Stimulated activated CD8-positive, alpha-beta memory T cell treated with anti-CD3 and anti-CD28 coated beads, Interleukin-4, amount 100 ng/mL, for 1 hour (primary cell): ENCODE measurements at regions not wholly inside any gene's neighbourhood (a gene's known extent, or its start where the extent isn't known, plus 50 kb on each side); places are given as distances from the start of the nearest gene placed in this dataset.
"Not testable (repeated sequence)": the region's sequence is repeated elsewhere in the genome, so short reads cannot be mapped to it uniquely, and the experiment has no call there.

Experiments used
- DNase-seq, 2 donors: peaks; one replicate each; pipeline ENCODE4 v3.0.0-alpha.2; 2020; ENCODE audit warnings: low read depth in 2 of 2, low spot score in 1 of 2

DNA sequence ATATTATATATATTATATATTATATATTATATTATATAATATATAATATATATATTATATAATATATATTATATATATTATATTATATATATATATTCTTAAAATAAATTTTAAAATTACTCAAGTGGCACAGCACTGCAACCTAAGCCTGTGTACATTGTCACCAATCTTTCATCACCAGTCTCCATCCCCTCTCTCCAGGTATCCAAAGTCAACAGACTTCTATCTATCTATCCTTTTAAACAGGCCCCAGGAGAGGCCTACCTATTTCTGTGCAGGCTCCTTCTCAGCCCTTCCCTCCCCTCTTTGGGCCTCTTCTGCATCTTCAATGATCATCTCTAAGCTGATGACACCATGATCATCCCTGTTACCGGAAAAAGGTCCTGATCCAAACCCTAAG, 111.7 kb downstream of the RHOU start:
- DNase-seq = no peak

DNA sequence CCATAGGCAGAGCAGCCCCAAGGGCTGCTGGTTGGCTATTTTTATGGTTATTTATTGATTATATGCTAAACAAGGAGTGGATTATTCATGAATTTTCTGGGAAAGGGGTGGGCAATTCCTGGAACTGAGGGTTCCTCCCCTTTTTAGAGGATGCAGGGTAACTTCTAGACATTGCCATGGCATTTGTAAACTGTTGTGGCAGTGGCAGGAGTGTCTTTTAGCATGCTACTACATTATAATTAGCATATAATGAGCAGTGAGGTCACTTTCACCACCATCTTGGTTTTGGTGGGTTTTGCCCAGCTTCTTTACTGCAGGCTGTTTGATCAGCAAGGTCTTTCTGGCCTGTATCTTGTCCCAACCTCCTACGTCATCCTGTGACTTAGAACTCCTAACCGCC, 112.2 kb downstream of the RHOU start:
- DNase-seq = not testable (repeated sequence)

DNA sequence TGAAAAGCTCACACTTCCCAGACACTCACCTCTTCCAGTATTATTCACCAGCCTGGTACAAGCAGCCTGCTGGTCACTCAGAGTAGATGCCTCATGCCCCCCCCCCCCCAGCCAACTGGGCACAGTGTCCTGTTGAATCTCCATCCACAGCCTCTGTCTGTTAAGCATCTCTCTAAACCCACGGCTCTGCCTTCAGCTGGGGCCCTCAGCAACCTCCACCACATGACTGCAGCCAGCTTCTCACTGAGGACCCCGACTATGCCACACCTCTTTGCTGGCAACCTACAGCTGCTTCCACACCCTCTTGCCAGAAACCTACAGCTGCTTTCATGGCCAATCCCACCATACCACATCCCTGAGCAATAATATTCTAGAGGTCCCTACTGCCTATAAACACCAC, 113.1 kb downstream of the RHOU start:
- DNase-seq = no peak

DNA sequence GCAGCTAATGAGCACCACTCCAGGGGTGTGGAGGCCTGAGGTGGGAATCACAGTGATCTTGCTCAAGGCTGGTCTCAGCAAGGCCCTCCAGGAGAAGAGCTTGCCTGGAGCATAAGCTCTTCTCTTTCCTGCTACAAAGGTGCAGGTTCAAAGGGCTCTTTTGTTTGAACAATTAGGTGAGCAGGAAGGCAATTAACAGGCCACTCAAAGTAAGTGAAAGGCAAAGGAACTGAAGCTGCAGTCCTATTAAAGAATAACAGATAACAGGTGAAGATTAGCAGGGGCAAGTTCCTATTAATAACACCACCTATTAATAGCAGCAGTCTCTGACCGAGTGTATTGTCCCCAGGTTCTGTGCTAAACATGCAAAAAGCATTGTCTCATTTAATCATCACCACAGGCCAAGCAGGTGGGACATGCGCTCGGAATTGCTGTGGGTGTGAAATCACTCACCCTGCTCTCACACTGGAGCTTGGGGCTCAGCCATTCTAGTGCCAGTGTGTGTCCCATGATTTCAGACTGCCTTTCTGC, 113.8 kb downstream of the RHOU start:
- no peak for DNase-seq

DNA sequence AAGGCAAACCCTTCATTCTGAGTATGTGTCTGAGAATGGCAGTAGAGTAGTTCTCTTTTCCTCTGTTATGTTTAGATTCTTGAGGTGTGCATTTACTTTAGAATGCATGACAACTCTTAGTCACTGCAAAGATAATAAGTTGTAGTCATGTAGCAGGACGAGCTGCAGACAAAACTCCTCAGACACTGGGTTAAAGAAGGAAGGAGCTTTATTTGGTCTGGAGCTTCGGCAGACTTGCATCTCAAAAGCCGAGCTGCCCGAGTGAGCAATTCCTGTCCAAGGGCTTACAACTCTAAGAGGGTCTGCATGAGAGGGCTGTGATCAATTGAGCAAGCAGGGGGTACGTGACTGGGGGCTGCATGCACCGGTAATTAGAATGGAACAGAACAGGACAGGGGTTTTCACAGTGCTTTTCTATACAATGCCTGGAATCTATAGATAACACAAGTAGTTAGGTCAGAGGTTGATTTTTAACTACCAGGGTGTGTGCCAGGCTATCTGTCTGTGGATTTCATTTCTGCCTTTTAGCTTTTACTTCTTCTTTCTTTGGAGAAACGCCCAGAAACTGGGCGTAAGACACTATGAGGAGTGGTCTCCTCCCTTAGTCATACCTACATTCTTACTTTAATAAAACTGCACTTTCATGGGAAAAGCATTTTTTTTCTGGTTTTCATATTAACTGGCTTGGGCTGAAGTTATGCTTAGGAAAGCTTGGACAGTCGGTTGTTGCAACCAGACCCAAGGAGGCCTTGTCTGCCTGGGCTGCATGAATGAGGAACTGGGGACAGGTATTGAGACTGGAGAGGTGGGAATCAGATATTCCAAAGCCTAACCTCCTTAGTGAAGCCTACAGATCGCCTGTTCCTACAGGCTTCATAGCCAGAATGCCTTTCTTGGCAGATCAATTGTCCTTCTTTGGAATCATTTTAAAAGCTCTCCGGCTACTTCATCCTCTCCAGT, 115.1 kb downstream of the RHOU start:
- no peak for DNase-seq

DNA sequence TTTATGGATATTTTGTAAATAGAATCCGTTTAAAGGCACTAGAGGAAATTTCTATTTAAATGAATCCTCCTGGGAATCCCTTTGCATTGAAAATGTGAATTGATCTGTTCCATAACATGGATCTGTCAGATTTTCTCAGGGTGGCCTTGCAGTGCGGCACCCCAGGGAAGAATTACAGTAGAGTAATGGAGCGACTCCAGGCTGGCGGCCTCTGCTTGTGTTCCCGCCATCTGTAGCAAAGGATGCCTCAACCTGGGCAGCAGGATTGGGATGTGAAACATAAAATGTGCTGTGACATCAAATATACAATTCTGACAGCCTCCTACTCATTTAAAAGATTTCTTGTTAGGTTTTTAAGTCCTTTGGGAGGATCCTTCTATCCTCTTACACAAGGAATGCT, 115.9 kb downstream of the RHOU start:
- no peak for DNase-seq

DNA sequence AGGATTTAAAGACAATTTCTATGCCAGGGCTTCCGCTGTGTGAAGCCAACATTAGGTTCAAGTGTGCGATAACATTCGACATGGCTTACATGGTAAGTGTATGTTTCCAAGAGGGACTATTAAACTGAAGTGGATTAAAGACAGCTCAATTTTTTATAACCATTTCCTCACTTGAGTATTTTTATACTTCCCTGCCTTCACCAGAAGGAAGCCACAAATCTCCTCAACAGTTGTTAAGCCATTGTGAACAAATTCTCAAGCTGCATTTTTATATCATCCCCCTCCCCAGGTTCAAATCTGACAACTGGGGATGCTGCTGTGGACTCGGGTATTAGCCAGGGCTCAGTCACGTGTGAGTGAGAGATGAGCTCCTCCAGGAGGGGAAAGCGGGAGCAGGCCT, 116.3 kb downstream of the RHOU start:
- DNase-seq = no peak

DNA sequence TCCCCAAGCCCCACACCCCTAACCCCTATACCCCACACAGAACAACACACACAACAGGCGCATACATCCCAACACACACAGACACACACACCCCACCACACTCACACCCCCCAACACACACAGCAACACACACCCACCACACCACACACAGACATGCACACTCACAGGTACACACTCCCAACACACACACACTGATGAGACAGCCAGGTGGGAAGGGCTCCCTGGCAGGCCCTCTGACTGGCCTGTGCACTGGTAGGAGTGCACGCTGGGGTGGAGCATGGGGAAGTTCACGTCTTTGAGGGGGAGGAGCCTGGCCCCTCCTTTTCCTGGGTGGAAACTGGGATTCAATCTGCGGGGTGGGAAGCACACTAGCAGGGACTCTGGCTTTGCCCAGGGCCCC, 116.7 kb downstream of the RHOU start:
- DNase-seq = no peak

DNA sequence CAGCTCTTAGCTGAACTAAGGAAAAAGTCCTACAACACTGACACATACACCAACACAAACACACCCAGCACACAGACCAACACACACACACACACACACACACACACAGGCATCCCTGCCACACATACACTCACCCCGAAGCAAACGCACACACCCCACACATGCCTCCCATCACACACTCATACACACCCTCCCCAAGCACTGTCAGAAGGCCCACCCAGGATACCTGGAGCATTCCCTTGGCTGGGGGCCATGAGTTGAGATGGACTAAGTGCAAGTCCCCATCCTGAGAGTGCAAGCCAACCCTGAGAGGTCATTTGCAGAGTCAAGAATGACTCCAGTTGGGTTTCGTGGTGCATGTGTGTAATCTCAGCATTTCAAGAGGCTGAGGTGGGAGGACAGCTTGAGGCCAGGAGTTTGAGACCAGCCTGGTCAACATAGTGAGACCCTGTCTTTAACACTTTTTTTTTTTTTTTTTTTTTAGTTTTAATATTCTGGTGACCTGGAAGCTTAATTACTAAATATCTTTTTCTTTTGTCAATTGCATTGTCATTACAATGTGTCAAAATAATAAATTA, 117.3 kb downstream of the RHOU start:
- DNase-seq = no peak

DNA sequence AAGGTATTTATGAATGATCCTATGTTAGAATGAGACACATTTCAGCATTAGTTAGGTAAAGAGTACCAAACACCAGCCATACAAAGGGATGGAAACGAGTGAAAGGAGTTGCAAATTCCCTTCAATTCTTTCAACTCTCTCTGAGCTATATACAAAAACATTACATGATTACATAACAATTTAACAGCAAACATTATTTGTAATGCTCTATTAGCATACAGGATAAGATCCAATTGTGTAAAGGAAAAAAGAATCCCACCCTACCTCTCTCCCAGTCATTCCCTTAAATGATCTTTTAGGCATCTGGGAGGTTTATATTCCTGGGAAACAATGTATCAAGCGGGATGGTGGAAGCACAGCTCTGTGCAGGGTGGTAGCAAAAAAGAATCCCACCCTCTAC, 117.9 kb downstream of the RHOU start:
- DNase-seq = no peak

DNA sequence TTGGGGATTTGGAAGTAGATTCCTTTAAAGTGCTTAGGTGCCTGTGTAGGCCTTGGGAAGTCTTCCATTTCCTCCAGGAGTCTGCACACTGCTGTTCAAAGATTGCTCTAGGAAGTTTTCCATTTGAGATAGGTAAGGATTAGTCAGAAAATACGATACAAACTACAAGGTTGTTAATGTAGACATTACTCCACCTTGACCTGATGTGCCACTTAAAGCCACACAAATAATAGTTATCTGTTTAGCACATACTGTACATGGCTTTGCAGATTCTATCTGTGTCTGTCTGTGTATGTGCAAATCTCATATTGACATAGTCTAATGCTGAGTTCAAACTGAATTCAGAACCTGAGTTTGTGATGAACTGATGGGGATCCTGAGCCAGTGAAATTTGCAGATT, 118.4 kb downstream of the RHOU start:
- no peak for DNase-seq

DNA sequence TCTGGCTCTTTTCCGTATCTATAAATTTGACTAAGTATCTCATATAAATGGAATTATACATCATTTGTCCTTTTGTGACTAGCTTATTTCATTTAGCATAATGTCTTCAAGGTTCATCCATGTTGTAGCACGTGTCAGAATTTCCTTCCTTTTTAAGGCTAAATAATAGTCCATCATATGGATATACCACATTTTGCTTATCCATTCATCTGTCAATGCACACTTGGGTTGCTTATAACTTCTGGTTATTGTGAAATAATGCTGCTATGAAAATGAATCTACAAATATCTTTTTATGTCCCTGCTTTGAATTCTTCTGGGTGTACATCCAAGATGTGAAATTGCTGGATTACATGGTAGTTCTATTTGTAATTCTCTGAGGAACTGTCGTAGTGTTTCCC, 119.6 kb downstream of the RHOU start:
- no peak for DNase-seq

DNA sequence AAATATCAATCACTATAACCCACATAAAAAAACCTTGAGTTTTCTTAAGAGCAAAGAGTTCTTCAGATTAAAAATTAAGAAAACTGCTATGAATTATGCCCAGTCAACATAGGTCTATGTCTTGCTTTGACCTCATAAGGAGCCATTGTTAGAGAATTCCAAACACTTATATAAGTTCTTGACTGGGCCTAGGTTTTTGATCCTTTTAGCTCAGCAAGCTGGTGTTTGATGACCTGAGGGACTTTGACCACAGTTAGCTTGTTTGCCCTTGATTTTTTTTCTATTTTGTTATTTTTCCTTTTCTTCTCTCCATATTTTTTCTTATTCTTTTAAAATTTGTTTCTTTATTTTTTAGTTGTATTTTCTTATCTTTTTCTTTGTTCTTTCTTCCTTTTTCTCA, 122.3 kb downstream of the RHOU start:
- no peak for DNase-seq

DNA sequence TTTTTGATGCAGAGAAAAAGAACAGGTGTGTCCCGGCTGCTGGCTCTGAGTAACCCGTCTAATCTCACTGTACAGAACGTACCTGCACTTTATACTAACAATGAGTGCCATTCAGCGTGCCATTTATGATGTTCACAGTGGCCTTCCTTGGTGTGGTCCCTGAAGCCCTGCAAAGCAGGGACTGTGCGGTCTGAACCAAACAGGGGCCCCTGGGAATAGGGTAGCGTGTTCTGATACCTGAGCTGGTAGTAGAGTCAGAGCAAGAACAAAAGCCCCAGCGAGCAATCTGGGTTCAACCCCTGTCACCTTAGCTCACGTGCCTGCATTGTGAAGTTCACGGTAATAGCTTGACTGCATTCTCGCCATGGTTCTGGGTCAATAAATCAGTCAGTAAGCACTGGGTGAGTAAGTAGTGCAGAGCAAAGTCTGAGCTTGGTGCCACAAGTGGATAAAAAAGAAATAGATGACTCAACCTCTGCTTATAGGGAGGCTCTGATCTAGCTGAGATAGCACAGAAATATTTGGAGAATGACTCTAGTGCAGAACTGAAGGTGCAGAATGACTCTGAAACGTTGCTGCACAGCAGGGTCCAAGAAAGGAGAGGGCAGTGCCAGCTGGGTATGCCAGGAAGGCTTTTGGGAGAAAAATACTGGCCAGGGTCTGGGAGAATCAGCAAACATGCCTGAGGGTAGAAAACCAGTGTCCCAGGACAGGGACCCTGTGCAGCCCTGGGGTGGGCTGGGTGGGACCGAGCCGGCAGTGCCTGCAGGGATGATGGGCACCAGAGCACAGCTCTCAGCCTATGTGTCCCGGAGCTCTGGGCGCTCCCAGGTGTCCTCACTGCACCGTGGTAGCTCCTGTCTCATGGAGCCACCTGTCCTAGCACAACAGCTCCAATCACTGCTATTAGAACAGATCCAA, 125.9 kb downstream of the RHOU start:
- DNase-seq = no peak

DNA sequence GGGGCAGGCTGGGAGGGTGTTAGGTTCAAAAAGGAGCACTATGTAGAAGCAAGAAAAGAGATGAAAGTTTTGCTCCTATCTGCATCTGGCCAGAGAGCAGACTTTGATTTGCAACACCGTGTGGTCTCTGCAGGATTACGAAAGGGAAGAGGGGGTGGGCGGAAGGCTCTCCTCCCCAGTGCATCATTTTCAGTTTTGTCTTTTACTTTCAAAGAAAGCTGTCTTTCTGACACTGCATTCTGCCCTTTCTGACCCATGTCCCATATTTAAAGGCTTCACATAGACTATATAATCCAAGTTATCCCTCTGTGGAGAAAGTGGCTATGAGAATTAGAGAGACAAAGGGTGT, 126.5 kb downstream of the RHOU start:
- DNase-seq = no peak

DNA sequence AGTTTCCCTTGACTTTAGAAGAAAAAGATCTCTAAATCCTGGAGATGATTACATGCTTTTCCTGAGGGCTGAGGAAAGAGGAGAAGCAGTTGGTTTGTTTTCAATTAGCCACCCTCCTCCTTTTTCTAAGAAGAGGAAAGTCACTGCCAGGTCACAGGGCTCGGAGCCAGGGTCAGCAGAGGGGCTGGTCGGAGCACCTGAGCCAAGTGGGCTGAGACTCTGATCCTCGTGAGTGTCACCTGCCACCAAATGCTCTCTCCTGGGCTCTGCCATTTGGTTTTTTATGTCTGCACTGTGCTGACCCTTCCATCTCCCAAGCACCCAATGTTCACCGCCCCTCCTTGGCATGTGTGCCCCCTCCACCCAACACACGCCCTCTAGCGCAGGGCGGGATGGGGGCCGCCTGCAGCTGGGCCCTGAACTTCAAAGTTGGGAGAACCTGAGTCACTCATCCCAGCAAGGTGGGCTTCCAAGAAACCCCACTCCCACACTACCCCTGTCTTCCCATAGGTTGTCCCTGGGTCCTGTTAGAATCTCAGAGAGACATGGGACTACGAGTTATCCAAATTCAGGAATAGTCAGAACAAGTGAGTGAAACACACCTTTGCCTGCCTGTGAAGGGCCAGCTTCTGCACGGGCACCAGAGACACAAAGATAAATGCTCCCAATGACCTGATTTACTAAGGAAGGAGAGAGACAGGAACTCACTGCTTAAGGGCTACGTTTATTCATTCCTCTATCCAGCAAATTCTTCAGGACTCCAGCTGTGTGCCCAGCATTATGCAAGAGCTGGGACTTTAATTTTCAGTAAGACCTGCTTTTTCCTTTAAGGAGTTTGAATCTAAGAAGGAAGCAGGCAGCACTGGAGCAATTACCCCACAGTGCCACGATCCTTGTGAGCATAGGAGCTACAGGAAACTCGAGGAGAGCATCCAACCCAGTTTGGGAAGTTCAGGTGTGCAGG, 127.5 kb downstream of the RHOU start:
- DNase-seq = no peak

DNA sequence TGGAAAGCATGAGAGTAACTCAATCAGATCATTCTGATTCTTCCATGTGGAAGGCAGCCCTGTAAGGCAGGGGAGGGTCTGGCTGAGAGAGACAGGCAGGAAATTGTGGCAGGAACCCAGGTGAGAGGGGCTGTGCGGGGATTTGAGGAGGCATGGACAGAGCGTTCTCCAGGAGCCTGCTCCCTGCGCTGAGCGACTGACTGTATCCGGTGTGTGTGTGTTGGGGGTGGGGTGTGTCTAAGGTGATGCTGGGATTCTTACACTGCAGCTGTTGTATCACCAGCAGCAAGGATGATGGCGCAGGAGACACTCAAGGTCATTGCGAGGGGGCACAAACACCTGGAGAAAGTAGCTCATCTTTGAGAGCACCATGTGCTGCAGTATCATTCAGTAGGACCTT, 128.5 kb downstream of the RHOU start:
- DNase-seq = no peak

DNA sequence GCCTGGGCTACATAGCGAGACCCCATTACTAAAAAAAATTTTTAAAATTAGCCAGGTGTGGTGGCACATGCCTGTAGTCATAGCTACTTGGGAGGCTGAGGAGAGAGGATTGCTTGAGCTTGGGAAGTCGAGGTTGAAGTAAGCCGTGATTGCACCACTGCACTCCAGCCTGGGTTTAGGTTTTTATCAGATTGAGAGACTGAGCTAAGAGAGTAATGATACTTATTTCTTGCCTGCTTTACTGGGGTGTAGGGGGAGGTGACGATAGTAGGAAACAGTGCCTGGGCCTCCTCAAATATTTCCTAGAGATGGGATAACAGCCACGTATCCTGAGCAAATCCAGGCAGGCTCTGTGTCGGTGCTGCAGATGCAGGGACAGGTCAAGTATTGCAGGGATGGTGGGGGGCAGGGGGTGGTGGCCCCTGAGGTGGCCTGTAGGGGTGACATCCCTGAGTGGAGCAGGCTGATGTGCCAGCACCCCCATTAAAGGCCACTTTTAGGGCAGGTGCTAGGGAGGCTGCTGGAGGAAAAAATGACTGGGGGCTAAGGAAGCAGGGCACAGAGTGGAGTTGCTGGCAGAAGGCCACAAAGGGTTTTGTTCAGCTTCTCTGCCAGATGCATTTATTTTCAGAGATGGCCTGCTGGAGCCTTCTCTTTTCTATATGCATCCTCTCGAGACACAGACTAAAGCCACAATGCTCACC, 130.5 kb downstream of the RHOU start:
- no peak for DNase-seq

DNA sequence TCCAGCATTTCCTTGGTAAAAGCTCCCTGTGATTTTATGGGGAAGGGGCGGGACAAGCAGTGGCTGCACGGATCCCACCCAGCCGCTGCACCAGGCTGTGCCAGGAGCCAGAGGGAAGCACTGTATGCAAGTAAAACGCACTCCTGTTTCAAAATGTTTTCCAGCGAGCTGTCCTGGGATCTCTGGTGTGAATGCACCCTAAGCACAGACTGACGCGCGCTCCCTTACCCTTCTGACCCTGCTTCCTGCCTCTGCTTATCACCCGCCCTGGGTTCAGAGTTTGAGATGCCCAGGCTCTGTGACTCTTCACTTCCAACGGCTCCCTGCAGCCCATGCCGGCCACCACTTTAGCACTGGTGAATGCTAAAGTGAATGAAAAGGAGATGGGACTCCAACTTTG, 131.2 kb downstream of the RHOU start:
- no peak for DNase-seq
